Activated B cell treated with CpG ODN at 0.5 μM for 24 hours (primary cell): ENCODE measurements at regions not wholly inside any gene's neighbourhood (a gene's known extent, or its start where the extent isn't known, plus 50 kb on each side); places are given as distances from the start of the nearest gene placed in this dataset.

ENCODE experiments used
- ATAC-seq: fragments of 200-7000 bp; cut with Tn5 transposase; one replicate; pipeline ENCODE4 v1.10.0; 2021; ENCODE audit warnings: low read depth, mild to moderate bottlenecking, moderate library complexity
- CTCF ChIA-PET: fragments of 350-600 bp; sonication (Branson Sonifier 250); formaldehyde crosslinking; loops from one replicate; lab custom pipeline; 2021; ENCODE audit warnings: antibody characterized with exemption; lab: Charles Lee
- POLR2A ChIA-PET: fragments of 350-600 bp; sonication (Branson Sonifier 250); formaldehyde crosslinking; loops from one replicate; lab custom pipeline; 2021; ENCODE audit warnings: antibody characterized with exemption; lab: Charles Lee
- DNase-seq: peaks from one replicate; pipeline ENCODE4 v3.0.0; 2022
- H3K27ac Mint-ChIP-seq: one replicate; pipeline ENCODE4 v1.8.0; 2020; ENCODE audit warnings: mixed read lengths
- H3K27me3 Mint-ChIP-seq: one replicate; pipeline ENCODE4 v1.8.0; 2021; ENCODE audit warnings: mixed read lengths
- H3K36me3 Mint-ChIP-seq: one replicate; pipeline ENCODE4 v1.8.0; 2021; ENCODE audit warnings: low read depth, mixed read lengths
- H3K4me1 Mint-ChIP-seq: one replicate; pipeline ENCODE4 v1.8.0; 2021; ENCODE audit warnings: mixed read lengths
- H3K4me3 Mint-ChIP-seq: one replicate; pipeline ENCODE4 v1.8.0; 2020; ENCODE audit warnings: mild to moderate bottlenecking, mixed read lengths
- H3K9me3 Mint-ChIP-seq: one replicate; pipeline ENCODE4 v1.8.0; 2020; ENCODE audit warnings: mixed read lengths
- intact Hi-C: fragments of 100-400 bp; cut with micrococcal nuclease; formaldehyde crosslinking; loops from one replicate; pipeline ENCODE4 v1.15.1; 2024
- TF ChIP-seq, protein P1 (sequence below): fragments of 200-600 bp; IDR thresholded peaks from one replicate; pipeline ENCODE4 v1.8.0; 2022; ENCODE audit warnings: antibody characterized with exemption, mild to moderate bottlenecking

DNA sequence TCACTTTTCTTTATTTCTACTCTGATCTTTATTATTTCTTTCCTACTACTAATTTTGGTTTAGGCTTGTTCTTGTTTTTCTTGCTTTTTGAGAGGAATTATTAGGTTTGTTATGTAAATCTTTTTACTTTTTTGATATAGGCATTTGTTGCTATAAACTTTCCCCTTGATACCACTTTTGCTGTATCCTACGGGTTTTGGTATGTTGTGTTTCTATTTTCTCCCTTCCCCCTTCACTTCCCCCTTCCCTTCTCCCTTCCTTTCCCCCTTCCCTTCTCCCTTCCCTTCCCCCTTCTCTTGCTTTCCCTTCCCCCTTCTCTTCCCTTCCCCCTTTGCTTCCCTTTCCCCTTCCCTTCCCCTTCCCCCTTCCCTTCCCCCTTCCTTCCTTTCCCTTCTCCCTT is 529.6 kb downstream of the RAB38 start:
- H3K4me3 Mint-ChIP-seq: no peak overlapping the region
- no peaks in the 10 kb centered on the region for H3K27me3 Mint-ChIP-seq
- no peak for DNase-seq
- H3K27ac Mint-ChIP-seq: no peak overlapping the region
- H3K4me1 Mint-ChIP-seq: no peaks in the 10 kb centered on the region
- ChIA-PET CTCF (no interaction called here), POLR2A (no interaction called here)
- TF ChIP-seq, protein P1, sequence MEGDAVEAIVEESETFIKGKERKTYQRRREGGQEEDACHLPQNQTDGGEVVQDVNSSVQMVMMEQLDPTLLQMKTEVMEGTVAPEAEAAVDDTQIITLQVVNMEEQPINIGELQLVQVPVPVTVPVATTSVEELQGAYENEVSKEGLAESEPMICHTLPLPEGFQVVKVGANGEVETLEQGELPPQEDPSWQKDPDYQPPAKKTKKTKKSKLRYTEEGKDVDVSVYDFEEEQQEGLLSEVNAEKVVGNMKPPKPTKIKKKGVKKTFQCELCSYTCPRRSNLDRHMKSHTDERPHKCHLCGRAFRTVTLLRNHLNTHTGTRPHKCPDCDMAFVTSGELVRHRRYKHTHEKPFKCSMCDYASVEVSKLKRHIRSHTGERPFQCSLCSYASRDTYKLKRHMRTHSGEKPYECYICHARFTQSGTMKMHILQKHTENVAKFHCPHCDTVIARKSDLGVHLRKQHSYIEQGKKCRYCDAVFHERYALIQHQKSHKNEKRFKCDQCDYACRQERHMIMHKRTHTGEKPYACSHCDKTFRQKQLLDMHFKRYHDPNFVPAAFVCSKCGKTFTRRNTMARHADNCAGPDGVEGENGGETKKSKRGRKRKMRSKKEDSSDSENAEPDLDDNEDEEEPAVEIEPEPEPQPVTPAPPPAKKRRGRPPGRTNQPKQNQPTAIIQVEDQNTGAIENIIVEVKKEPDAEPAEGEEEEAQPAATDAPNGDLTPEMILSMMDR: no peak
- intact Hi-C loops: no loop called here
- peaks cover 5% of the 10 kb centered on the region for H3K9me3 Mint-ChIP-seq
- no peak for ATAC-seq
- H3K36me3 Mint-ChIP-seq: no peaks in the 10 kb centered on the region

DNA sequence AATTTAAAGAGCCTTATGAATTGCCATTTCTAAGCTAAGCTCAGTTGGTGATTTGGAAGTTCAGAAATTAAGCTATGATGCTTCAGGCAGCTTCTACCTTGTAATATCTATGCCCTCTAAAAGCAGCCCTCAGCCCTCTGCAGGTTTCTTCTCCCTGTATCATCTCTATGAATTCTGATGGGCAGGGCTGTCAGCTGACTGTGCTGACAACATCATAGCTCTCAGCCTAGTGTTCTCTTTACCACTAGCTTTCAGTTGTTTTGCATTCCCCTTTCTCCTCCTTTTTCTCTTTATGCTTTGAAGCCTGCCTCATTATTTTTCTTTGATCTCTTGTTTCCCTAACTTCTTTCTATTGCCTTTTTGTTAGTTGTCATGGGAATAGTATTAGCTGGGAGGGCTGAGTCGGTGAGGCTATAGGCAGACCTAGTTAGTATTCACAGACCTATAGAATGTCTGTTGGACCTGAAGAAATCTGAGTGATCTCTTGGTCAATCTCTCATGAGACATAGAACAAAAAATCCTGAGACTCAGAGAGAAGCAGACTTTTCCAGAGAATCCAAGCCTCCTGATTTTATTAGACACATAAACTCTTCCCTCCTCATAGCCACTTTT is 535.4 kb downstream of the RAB38 start:
- Mint-ChIP-seq H3K4me3 (no peak overlapping the region), H3K27me3 (no peaks in the 10 kb centered on the region), H3K27ac (no peak overlapping the region), H3K4me1 (no peaks in the 10 kb centered on the region), H3K36me3 (no peaks in the 10 kb centered on the region), H3K9me3 (peaks cover 6% of the 10 kb centered on the region)
- ChIA-PET POLR2A (no interaction called here), CTCF (no interaction called here)
- DNase-seq (no peak), ATAC-seq (no peak)
- intact Hi-C loops: no loop called here
- TF ChIP-seq, protein P1: no peak

DNA sequence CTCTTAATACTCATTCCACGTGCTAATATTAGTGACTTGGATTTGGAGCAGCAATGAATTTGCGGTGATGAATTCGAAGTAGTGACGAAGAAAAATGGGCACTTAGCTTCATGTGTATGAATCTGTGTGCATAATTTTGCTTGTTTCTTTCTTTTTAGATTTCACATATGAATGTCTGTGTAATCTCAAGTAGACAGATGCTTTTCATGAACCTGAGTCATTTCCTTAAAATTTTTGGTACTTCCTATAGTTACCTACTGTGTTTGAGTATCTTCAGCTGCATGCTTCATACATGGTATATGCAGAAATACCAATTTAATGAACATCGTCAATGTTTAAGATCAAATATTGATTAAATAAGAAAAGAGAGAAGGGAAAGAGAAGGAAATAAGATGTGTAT is 540.2 kb downstream of the RAB38 start:
- Mint-ChIP-seq H3K27ac (no peak overlapping the region), H3K4me3 (no peak overlapping the region), H3K4me1 (no peaks in the 10 kb centered on the region), H3K9me3 (peaks cover 3% of the 10 kb centered on the region), H3K27me3 (no peaks in the 10 kb centered on the region), H3K36me3 (no peaks in the 10 kb centered on the region)
- TF ChIP-seq, protein P1: no peak
- DNase-seq: no peak
- intact Hi-C loops: no loop called here
- ATAC-seq: no peak
- POLR2A ChIA-PET: no interaction called here
- CTCF ChIA-PET: no interaction called here

DNA sequence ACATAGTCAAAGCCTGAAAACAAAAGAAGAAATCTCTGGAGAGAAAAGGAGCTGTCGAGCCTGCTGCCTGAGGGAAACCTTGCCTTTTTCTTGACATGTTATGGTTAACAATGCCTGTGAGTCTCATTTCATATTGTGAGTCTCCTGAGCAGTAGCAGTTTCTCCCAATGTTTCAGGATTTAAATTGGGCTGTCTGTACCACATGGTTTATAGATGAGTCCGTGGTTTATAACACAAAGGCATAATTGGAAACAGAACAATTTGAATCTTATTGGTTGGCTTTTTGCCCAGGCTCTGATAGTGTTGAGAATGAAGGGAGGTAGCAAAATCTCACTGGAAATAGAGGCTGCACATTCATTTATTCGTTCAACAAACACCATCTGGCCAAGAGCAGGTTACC is 540.9 kb downstream of the RAB38 start:
- ATAC-seq: no peak
- Mint-ChIP-seq H3K4me1 (no peaks in the 10 kb centered on the region), H3K9me3 (peaks cover 3% of the 10 kb centered on the region), H3K27ac (no peak overlapping the region), H3K4me3 (no peak overlapping the region), H3K36me3 (no peaks in the 10 kb centered on the region), H3K27me3 (no peaks in the 10 kb centered on the region)
- ChIA-PET POLR2A (no interaction called here), CTCF (no interaction called here)
- TF ChIP-seq, protein P1: no peak
- DNase-seq: no peak
- intact Hi-C loops: no loop called here

DNA sequence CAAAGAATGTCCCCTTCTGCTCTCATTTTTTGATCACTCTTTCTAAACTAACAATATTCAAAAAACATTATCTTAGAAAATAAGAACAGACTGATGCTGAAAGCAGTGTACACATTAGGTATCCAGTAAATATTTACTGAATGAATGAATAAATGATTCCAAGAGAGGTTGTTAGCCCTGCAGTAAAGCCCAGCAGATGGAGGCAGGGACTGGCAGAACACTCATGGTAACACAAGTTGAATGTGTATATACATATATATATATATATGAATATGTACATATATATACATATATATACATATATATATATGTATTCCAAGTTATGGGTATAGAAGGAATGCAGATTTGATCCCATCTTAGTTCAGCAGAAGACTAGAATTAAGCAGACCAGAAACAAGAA is 546.3 kb downstream of the RAB38 start:
- H3K27ac Mint-ChIP-seq: no peak overlapping the region
- TF ChIP-seq, protein P1: no peak
- ATAC-seq: no peak
- H3K4me1 Mint-ChIP-seq: no peaks in the 10 kb centered on the region
- POLR2A ChIA-PET: no interaction called here
- H3K9me3 Mint-ChIP-seq: peaks cover 5% of the 10 kb centered on the region
- H3K36me3 Mint-ChIP-seq: no peaks in the 10 kb centered on the region
- CTCF ChIA-PET: no interaction called here
- no peaks in the 10 kb centered on the region for H3K27me3 Mint-ChIP-seq
- intact Hi-C loops: no loop called here
- H3K4me3 Mint-ChIP-seq: no peak overlapping the region
- no peak for DNase-seq
